GM21529 (cell line): ENCODE measurements at regions not wholly inside any gene's neighbourhood (a gene's known extent, or its start where the extent isn't known, plus 50 kb on each side); places are given as distances from the start of the nearest gene placed in this dataset.

ENCODE experiments used
- ATAC-seq: cut with Tn5 transposase; IDR thresholded peaks from one replicate; pipeline ENCODE4 v1.9.1; 2021; ENCODE audit not compliant: unreplicated experiment

GRCh38 chr4:153137159-153137558 lies 67.1 kb upstream of the TRIM2 start:
- ATAC-seq: no peak

- no peak for ATAC-seq
Observed at GRCh38 chr4:153137677-153138630, 66.3 kb upstream of the TRIM2 start.

- ATAC-seq: no peak
Observed at GRCh38 chr4:153138736-153139135, 65.5 kb upstream of the TRIM2 start.

GRCh38 chr4:153140294-153140693 lies 63.9 kb upstream of the TRIM2 start:
- ATAC-seq: no peak

- no peak for ATAC-seq
Observed at GRCh38 chr4:153141238-153141637, 63.0 kb upstream of the TRIM2 start.

- no peak for ATAC-seq
Observed at GRCh38 chr4:153142700-153143438, 61.4 kb upstream of the TRIM2 start.

- ATAC-seq: no peak
Observed at GRCh38 chr4:153143527-153144348, 60.5 kb upstream of the TRIM2 start.

- ATAC-seq: no peak
Observed at GRCh38 chr4:153146031-153146430, 58.2 kb upstream of the TRIM2 start.

- no peak for ATAC-seq
Observed at GRCh38 chr4:153146961-153147360, 57.3 kb upstream of the TRIM2 start.

- no peak for ATAC-seq
Observed at GRCh38 chr4:153148791-153149190, 55.5 kb upstream of the TRIM2 start.

GRCh38 chr4:153151535-153152455 lies 52.4 kb upstream of the TRIM2 start:
- no peak for ATAC-seq

GRCh38 chr4:153152501-153153338 lies 51.5 kb upstream of the TRIM2 start:
- ATAC-seq: peak; percentile 23

- peak; percentile 63 for ATAC-seq
Observed at GRCh38 chr4:153153339-153153871, 50.8 kb upstream of the TRIM2 start.

- no peak for ATAC-seq
Observed at GRCh38 chr4:153154007-153154975, 50.0 kb upstream of the TRIM2 start.
